NB4 (cell line): ENCODE measurements at regions not wholly inside any gene's neighbourhood (a gene's known extent, or its start where the extent isn't known, plus 50 kb on each side); places are given as distances from the start of the nearest gene placed in this dataset.

Experiments used
- MYC ChIP-seq: IDR thresholded peaks from 2 replicates; pipeline ENCODE4 v1.6.1; 2011; ENCODE audit warnings: low read depth, low read length
- POLR2A ChIP-seq: IDR thresholded peaks from 2 replicates; pipeline ENCODE4 v1.6.1; 2011; ENCODE audit warnings: mild to moderate bottlenecking; ENCODE audit not compliant: insufficient read length; ENCODE audit errors: extremely low read depth
- TF ChIP-seq, protein P1 (sequence below): IDR thresholded peaks from 2 replicates; pipeline ENCODE4 v1.6.1; 2011; ENCODE audit warnings: low read depth, low read length
- TF ChIP-seq, protein P2 (sequence below): IDR thresholded peaks from one replicate; pipeline ENCODE4 v1.5.1; 2012; ENCODE audit warnings: low read depth, low read length

DNA sequence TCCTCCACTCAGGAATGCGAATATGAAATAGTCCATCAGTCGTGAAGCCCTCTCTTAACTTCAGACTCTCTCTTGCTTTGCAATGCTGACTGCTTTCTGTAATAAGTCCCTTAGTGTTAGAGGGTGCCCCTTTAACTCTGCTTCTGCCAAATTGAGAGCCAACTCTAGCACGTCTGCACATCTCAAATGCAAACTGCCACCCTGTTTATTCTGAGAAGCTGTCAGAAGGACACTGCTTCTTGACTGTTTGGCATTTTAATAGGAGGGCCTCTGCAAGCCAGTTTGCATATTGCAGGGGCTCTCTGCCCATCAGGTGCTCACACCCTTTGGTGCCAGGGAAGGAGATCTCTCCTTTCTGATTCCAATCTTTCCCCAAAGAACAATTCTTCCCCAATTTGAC is 589.8 kb upstream of the CDH4 start:
- TF ChIP-seq, protein P1, sequence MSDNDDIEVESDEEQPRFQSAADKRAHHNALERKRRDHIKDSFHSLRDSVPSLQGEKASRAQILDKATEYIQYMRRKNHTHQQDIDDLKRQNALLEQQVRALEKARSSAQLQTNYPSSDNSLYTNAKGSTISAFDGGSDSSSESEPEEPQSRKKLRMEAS = no peak
- TF ChIP-seq, protein P2, sequence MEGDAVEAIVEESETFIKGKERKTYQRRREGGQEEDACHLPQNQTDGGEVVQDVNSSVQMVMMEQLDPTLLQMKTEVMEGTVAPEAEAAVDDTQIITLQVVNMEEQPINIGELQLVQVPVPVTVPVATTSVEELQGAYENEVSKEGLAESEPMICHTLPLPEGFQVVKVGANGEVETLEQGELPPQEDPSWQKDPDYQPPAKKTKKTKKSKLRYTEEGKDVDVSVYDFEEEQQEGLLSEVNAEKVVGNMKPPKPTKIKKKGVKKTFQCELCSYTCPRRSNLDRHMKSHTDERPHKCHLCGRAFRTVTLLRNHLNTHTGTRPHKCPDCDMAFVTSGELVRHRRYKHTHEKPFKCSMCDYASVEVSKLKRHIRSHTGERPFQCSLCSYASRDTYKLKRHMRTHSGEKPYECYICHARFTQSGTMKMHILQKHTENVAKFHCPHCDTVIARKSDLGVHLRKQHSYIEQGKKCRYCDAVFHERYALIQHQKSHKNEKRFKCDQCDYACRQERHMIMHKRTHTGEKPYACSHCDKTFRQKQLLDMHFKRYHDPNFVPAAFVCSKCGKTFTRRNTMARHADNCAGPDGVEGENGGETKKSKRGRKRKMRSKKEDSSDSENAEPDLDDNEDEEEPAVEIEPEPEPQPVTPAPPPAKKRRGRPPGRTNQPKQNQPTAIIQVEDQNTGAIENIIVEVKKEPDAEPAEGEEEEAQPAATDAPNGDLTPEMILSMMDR = no peak
- no peak for TF ChIP-seq POLR2A
- TF ChIP-seq MYC = no peak
